BE2C (cell line): ENCODE measurements at regions not wholly inside any gene's neighbourhood (a gene's known extent, or its start where the extent isn't known, plus 50 kb on each side); places are given as distances from the start of the nearest gene placed in this dataset.

ENCODE experiments used
- DNase-seq: peaks from one replicate; pipeline ENCODE4 v3.0.0-alpha.2; 2020
- H3K27me3 ChIP-seq: fragments of 250-450 bp; sonication (Bioruptor Pico); 2 replicates; pipeline ENCODE4 v1.5.1; 2020; ENCODE audit warnings: mild to moderate bottlenecking
- H3K36me3 ChIP-seq: fragments of 250-450 bp; sonication (Bioruptor Pico); 2 replicates; pipeline ENCODE4 v1.5.1; 2020; ENCODE audit warnings: mild to moderate bottlenecking
- H3K4me1 ChIP-seq: fragments of 250-450 bp; sonication (Bioruptor Pico); 2 replicates; pipeline ENCODE4 v1.5.1; 2020
- H3K4me3 ChIP-seq: 2 replicates; pipeline ENCODE4 v1.5.1; 2011; ENCODE audit warnings: low read depth, low read length
- H3K9me3 ChIP-seq: fragments of 250-450 bp; sonication (Bioruptor Pico); 2 replicates; pipeline ENCODE4 v1.5.1; 2020
- TF ChIP-seq, protein P1 (sequence below): IDR thresholded peaks from 2 replicates; pipeline ENCODE4 v1.5.1; 2012; ENCODE audit warnings: mild to moderate bottlenecking, low read depth, low read length

DNA sequence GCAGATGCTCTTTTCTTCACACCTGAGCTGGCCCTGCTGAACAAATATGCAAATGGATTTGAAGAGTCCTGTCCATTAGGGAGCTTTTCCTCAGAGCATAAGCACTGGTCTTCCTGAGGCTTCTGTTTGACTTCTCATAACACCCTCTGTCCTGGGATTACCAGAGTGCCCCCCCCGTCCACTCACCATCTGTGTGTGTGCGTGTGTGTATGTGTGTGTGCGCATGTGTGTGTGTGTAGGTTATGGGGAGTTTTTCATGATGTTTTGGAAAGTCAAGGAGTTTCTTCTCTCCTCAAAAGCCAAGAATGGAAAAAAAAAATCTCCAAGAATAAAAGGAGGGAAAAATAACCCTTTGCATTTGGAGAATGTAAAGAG is 57.7 kb upstream of the COMTD1 start:
- no peak for DNase-seq
- H3K27me3 ChIP-seq, result no peaks in the 10 kb centered on the region
- TF ChIP-seq, protein P1, sequence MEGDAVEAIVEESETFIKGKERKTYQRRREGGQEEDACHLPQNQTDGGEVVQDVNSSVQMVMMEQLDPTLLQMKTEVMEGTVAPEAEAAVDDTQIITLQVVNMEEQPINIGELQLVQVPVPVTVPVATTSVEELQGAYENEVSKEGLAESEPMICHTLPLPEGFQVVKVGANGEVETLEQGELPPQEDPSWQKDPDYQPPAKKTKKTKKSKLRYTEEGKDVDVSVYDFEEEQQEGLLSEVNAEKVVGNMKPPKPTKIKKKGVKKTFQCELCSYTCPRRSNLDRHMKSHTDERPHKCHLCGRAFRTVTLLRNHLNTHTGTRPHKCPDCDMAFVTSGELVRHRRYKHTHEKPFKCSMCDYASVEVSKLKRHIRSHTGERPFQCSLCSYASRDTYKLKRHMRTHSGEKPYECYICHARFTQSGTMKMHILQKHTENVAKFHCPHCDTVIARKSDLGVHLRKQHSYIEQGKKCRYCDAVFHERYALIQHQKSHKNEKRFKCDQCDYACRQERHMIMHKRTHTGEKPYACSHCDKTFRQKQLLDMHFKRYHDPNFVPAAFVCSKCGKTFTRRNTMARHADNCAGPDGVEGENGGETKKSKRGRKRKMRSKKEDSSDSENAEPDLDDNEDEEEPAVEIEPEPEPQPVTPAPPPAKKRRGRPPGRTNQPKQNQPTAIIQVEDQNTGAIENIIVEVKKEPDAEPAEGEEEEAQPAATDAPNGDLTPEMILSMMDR, result no peak
- peaks cover 7% of the 10 kb centered on the region for H3K4me1 ChIP-seq
- no peaks in the 10 kb centered on the region for H3K36me3 ChIP-seq
- H3K4me3 ChIP-seq, result no peak overlapping the region
- no peaks in the 10 kb centered on the region for H3K9me3 ChIP-seq

DNA sequence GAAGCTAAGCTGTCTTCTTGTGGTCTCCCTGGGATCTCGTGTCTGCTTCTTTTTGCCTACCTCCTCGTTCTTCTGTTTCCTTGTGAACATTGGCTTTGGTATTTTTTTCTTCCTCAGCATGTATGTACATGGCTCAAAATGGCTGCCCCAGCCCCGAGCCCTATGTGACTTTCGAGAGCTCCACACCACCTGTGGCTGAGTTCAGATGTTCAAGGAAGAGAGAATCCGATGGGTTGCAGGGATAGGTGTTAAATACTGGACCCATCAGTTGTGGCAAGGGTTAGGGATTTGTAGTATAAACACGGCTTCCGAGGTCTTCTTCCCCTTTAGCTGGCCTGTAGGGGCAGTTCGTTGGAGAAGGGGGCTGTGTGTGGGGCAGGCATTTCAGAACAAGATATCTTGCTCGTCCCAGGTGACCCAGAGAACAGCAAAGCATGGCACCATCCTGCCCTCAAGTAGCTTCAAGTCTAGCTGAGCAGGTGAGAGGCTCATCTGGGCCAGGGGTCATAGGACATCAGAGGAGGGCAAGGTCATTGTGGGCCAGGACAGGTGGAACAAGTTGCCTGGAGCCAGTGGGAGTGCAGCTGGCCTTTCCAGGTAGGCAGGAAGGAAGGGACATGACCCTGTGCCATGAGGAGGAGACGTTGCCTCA is 57.2 kb upstream of the COMTD1 start:
- Histone ChIP-seq H3K4me3 (no peak overlapping the region), H3K36me3 (no peaks in the 10 kb centered on the region), H3K9me3 (no peaks in the 10 kb centered on the region), H3K27me3 (no peaks in the 10 kb centered on the region), H3K4me1 (peaks cover 7% of the 10 kb centered on the region)
- TF ChIP-seq, protein P1, result no peak
- DNase-seq, result no peak

GRCh38 chr10:75291805-75292204 is 56.0 kb upstream of the COMTD1 start:
- Histone ChIP-seq H3K36me3 (no peaks in the 10 kb centered on the region), H3K4me1 (peaks cover 7% of the 10 kb centered on the region), H3K27me3 (no peaks in the 10 kb centered on the region), H3K9me3 (no peaks in the 10 kb centered on the region), H3K4me3 (no peak overlapping the region)
- DNase-seq, result no peak
- TF ChIP-seq, protein P1, result no peak

DNA sequence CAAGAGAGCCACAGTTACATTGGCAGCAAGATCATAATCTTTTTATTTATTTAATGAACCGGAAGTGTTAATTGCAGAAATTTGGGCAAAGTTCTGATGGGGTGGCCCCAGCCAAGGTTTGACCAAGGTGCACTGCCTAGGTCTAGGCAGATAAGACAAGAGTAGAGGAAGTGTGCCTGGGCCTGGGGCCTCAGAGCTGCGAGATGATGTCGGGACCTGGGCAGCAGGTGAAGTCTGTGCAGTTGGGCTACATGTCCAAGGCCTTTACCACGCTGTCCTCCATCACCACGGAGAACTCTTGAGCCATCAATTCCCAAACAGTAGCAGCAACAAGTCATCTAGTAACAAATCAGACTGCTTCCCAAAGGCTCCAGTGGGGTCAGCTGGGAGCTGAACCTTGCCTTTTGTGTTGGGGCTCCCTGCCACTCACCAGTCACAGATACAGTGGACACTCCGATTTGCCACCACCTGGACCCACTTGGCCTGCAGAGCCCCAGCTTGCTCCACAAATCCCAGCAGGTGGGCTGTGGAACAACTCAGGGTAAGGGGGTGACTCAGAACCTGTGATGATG is 52.5 kb upstream of the COMTD1 start:
- H3K9me3 ChIP-seq, result no peaks in the 10 kb centered on the region
- H3K4me3 ChIP-seq, result no peak overlapping the region
- TF ChIP-seq, protein P1, result no peak
- no peaks in the 10 kb centered on the region for H3K4me1 ChIP-seq
- DNase-seq, result no peak
- no peaks in the 10 kb centered on the region for H3K27me3 ChIP-seq
- H3K36me3 ChIP-seq, result no peaks in the 10 kb centered on the region

DNA sequence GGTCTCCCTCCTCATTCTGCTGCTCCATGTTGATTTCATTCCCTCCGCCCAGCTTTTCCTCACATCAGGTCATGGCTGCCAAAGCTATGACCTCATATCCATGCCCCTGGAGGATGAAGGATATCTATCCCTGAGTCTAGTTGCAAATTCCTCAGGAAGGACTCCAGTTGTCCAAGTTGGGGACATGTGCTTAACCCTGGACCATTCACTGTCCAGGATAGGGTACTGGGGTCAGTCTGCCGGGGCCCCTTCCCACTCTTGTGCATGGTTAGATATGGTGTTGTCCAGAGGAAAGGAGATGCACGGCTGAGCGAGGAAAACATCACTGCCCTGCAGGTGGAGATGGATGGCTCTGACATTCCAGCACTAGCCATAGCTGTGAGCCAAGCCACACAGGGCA is 51.9 kb upstream of the COMTD1 start:
- no peaks in the 10 kb centered on the region for H3K36me3 ChIP-seq
- H3K4me3 ChIP-seq, result no peak overlapping the region
- TF ChIP-seq, protein P1, result no peak
- H3K9me3 ChIP-seq, result no peaks in the 10 kb centered on the region
- no peak for DNase-seq
- no peaks in the 10 kb centered on the region for H3K27me3 ChIP-seq
- no peaks in the 10 kb centered on the region for H3K4me1 ChIP-seq

- no peaks in the 10 kb centered on the region for H3K27me3 ChIP-seq
- TF ChIP-seq, protein P1, result no peak
- no peaks in the 10 kb centered on the region for H3K36me3 ChIP-seq
- no peak for DNase-seq
- no peaks in the 10 kb centered on the region for H3K4me1 ChIP-seq
- no peaks in the 10 kb centered on the region for H3K9me3 ChIP-seq
- H3K4me3 ChIP-seq, result no peak overlapping the region
These were observed 51.1 kb upstream of the COMTD1 start for GRCh38 chr10:75286901-75287300.
